Activated CD8-positive, alpha-beta T cell treated with anti-CD3 and anti-CD28 coated beads, Interleukin-2, amount 10 ng/mL, durations not matched to agents 7 days and 5 days (primary cell): ENCODE measurements at regions not wholly inside any gene's neighbourhood (a gene's known extent, or its start where the extent isn't known, plus 50 kb on each side); places are given as distances from the start of the nearest gene placed in this dataset.

Experiments used
- ATAC-seq: fragments of 150-1000 bp; cut with Tn5 transposase; one replicate; pipeline ENCODE4 v1.10.0; 2021; ENCODE audit warnings: moderate library complexity
- CTCF ChIA-PET: fragments of 350-600 bp; sonication (Branson Sonifier 250); formaldehyde crosslinking; loops from one replicate; lab custom pipeline; 2021; ENCODE audit warnings: antibody characterized with exemption; lab: Charles Lee
- POLR2A ChIA-PET: fragments of 350-600 bp; sonication (Branson Sonifier 250); formaldehyde crosslinking; loops from one replicate; lab custom pipeline; 2021; ENCODE audit warnings: antibody characterized with exemption; lab: Charles Lee
- DNase-seq: peaks from one replicate; pipeline ENCODE4 v3.0.0-alpha.2; 2020
- H3K27ac Mint-ChIP-seq: one replicate; pipeline ENCODE4 v1.8.0; 2021; ENCODE audit warnings: mild to moderate bottlenecking, mixed read lengths
- H3K27me3 Mint-ChIP-seq: one replicate; pipeline ENCODE4 v1.8.0; 2021; ENCODE audit warnings: low read depth, mixed read lengths
- H3K36me3 Mint-ChIP-seq: one replicate; pipeline ENCODE4 v1.8.0; 2021; ENCODE audit warnings: low read depth, mixed read lengths
- H3K4me1 Mint-ChIP-seq: one replicate; pipeline ENCODE4 v1.8.0; 2021; ENCODE audit warnings: low read depth, mixed read lengths
- H3K4me3 Mint-ChIP-seq: one replicate; pipeline ENCODE4 v1.8.0; 2021; ENCODE audit warnings: mild to moderate bottlenecking, mixed read lengths
- H3K9me3 Mint-ChIP-seq: one replicate; pipeline ENCODE4 v1.8.0; 2022; ENCODE audit warnings: mixed read lengths; ENCODE audit not compliant: insufficient read depth

DNA sequence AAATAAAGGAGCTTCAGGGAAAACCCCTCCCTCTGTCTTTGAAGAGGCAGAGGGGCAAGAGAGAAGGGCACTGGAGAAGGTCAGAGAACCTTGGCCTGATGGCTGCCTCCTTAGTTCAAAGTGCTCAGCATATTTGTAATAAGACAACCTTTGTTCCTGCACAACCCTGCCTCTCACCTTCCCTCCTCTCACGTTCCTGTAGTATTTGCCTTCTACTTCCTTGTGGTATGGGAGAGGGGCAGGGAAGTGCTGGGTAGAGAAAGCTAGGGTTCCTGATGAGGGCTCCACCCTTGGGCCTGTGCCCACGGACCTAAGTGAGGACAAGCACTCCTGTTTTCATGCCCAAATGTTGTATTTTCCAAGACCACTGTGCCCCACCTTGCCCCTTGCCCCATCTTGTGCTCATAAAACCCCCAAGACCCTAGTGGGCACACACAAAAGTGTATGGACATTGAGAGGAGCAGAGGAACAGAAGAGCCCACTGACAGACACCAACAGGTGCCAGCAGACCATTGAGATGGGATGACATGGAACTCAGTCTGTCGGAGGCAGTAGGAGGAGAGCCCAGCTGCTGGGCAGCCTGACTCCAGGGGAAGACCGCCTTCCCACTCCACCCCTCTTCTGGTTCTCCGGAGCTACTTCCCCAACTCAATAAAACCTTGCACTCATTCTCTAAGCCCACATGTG lies 261.5 kb upstream of the CCDC196 start:
- Mint-ChIP-seq H3K9me3 (peaks cover 12% of the 10 kb centered on the region), H3K27me3 (no peaks in the 10 kb centered on the region), H3K4me3 (no peak overlapping the region), H3K4me1 (no peaks in the 10 kb centered on the region), H3K36me3 (no peaks in the 10 kb centered on the region), H3K27ac (no peak overlapping the region)
- CTCF ChIA-PET, result no interaction called here
- POLR2A ChIA-PET, result no interaction called here
- DNase-seq (no peak), ATAC-seq (no peak)

DNA sequence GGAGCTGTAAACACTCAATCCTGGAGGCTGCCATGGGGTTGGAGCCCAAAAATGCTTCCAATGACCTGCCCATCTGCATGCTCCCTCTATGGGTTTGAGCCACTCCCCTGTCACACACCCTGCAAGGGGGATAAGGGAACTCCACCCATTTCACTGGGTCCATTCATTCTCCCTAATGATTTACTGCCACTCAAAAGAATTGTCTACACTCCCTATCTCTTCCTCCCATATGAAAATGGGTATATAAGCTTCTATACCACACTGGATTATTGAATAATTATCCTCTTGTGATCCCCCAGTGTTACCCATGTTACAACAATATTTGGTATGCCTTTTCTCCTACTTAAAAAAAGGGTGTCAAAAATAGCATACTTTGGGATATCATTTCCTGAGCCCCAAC lies 260.8 kb upstream of the CCDC196 start:
- Mint-ChIP-seq H3K9me3 (peaks cover 12% of the 10 kb centered on the region), H3K36me3 (no peaks in the 10 kb centered on the region), H3K27me3 (peaks cover 2% of the 10 kb centered on the region), H3K4me1 (no peaks in the 10 kb centered on the region), H3K4me3 (no peak overlapping the region), H3K27ac (no peak overlapping the region)
- DNase-seq (no peak), ATAC-seq (no peak)
- POLR2A ChIA-PET, result no interaction called here
- CTCF ChIA-PET, result no interaction called here

DNA sequence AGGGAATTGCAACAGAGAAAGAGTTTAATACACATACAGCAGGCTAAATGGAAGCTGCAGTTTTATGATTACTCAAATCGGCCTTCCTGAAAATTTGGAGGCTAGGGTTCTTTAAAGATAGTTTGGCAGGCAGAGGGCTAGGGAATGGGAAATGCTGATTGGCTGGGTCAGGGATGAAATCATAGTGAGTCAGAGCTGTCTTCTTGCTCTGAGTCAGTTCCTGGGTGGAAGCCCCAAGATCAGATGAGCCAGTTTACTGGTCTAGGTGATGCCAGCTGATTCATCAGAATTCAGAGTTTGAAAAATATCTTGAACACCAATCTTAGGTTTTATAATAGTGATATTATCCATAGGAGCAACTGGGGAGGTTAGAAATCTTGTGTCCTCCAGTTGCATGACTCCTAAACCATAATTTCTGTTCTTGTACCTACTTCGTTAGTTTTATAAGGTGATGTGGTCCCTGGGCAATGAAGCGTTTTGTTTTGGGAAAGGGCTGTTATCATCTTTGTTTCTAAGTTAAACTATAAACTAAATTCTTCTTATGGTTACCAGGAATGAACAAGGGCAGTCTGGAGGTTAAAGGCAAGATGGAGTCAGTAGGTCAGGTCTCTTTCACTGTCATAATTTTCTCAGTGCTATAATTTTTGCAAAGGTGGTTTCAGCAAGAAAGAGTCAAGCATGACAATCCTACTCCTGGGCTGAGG lies 257.8 kb upstream of the CCDC196 start:
- ChIA-PET CTCF (no interaction called here), POLR2A (no interaction called here)
- DNase-seq, result no peak
- H3K9me3 Mint-ChIP-seq, result peaks cover 12% of the 10 kb centered on the region
- ATAC-seq, result no peak
- peaks cover 10% of the 10 kb centered on the region for H3K27me3 Mint-ChIP-seq
- no peak overlapping the region for H3K27ac Mint-ChIP-seq
- no peak overlapping the region for H3K4me3 Mint-ChIP-seq
- H3K36me3 Mint-ChIP-seq, result no peaks in the 10 kb centered on the region
- H3K4me1 Mint-ChIP-seq, result no peaks in the 10 kb centered on the region

DNA sequence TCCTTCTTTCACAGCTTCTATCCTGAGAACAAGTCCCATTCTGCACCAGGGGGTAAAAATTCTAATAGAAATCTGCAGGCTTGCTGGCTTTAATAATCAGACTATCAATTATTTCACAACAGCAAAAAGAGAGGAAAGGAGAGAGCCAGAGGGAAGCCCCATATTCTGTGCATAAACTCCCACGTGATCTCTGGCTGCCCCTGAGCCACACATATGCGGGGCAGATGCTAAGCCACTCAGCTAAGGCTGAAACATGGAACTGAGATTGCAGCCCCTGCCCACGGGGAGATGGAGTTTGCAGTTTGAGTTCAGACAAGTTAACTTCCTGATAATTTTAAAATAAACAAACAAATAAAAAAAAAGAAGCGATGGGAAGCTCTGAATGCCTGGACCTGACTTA lies 254.4 kb upstream of the CCDC196 start:
- no peak overlapping the region for H3K4me3 Mint-ChIP-seq
- no peak for ATAC-seq
- H3K27me3 Mint-ChIP-seq, result peaks cover 12% of the 10 kb centered on the region
- ChIA-PET CTCF (no interaction called here), POLR2A (no interaction called here)
- no peaks in the 10 kb centered on the region for H3K36me3 Mint-ChIP-seq
- no peaks in the 10 kb centered on the region for H3K4me1 Mint-ChIP-seq
- DNase-seq, result no peak
- H3K9me3 Mint-ChIP-seq, result peaks cover 12% of the 10 kb centered on the region
- H3K27ac Mint-ChIP-seq, result no peak overlapping the region

DNA sequence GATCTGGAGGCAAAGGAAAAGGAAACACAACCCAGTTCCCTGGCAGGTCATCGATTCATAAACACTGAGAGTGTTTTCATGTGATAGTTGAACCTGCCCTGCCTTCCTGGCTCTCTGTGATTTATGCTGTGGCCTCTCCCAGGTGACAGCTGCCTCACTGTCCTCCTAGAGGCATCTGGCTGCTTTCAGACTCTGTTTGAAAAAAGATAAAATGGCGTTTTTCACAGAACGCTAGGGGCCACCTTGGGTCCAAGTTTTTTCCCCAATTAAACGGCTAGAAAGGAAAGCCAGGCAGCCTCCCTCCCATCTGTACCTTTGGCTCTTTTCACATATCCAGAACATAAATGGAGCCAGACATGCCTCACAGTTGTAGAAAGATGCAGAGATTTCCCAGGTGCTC lies 252.6 kb upstream of the CCDC196 start:
- no peak for ATAC-seq
- Mint-ChIP-seq H3K36me3 (no peaks in the 10 kb centered on the region), H3K4me1 (no peaks in the 10 kb centered on the region), H3K9me3 (peaks cover 4% of the 10 kb centered on the region), H3K27me3 (peaks cover 20% of the 10 kb centered on the region), H3K27ac (no peak overlapping the region), H3K4me3 (no peak overlapping the region)
- POLR2A ChIA-PET, result no interaction called here
- CTCF ChIA-PET, result no interaction called here
- DNase-seq, result no peak

DNA sequence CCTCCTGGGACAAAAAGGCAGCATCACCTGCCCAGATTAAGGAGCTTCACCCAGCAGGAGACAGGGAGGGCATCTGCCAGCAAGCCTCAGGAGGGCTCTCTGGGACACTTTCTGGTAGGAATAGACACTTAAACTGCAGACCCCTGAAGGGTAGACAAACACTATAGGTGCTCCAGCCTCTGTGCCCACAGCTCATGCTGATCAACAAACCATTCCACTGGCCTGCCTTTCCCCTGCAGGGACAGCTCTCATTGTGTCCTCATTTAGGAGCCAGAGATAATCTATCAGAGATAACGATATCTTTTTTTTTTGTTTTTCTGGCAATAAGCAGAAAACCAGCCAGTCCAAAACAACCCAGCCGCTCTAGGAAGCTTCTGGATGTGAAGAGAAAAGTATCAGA lies 251.8 kb upstream of the CCDC196 start:
- ATAC-seq, result no peak
- ChIA-PET POLR2A (no interaction called here), CTCF (no interaction called here)
- Mint-ChIP-seq H3K27ac (no peak overlapping the region), H3K4me1 (no peaks in the 10 kb centered on the region), H3K27me3 (peaks cover 20% of the 10 kb centered on the region), H3K36me3 (no peaks in the 10 kb centered on the region), H3K9me3 (no peaks in the 10 kb centered on the region), H3K4me3 (no peak overlapping the region)
- DNase-seq, result no peak

DNA sequence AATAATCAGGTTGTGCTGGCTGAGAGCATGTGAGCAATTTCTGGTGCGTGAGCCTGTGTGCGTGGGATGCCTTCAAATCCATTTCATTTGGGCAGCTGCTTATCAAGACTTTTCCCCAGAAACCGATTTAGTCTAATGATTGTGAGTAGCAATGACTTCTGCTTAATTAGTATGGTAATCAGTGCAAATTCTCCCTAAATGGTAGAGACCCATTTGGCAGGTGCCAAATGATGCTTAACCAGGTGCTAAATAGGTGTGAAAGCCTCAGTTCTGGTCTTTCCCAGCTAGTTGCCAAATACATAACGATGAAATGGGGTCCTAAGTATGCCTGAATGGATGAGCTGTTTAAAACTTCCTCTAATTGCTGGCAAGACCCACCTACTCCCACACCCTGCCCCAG lies 248.4 kb upstream of the CCDC196 start:
- DNase-seq, result no peak
- Mint-ChIP-seq H3K27ac (no peak overlapping the region), H3K9me3 (no peaks in the 10 kb centered on the region), H3K4me3 (no peak overlapping the region), H3K36me3 (no peaks in the 10 kb centered on the region), H3K27me3 (peaks cover 9% of the 10 kb centered on the region), H3K4me1 (no peaks in the 10 kb centered on the region)
- ATAC-seq, result no peak
- POLR2A ChIA-PET, result no interaction called here
- CTCF ChIA-PET, result no interaction called here

DNA sequence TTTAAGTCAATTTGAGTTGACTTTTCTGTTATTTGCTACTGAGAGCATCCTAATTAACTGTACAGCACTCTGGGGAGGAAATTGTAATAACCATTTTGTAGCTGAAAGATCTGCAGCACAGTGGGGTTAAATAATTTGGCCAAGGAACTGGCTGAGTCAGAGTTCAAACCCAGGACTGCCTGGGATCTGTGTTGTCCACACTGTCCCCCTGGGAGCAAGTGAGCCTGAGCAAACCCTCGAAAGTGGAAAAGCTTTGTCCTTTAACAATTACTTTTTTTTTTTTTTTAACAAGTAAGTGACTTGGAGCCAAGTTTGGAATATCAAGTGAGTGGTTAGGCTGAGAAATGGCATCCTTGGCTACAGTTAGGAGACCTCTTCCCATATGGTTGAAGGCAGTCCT lies 247.2 kb upstream of the CCDC196 start:
- DNase-seq (no peak), ATAC-seq (no peak)
- H3K4me1 Mint-ChIP-seq, result no peaks in the 10 kb centered on the region
- H3K9me3 Mint-ChIP-seq, result no peaks in the 10 kb centered on the region
- CTCF ChIA-PET, result no interaction called here
- H3K4me3 Mint-ChIP-seq, result no peak overlapping the region
- no peaks in the 10 kb centered on the region for H3K36me3 Mint-ChIP-seq
- POLR2A ChIA-PET, result no interaction called here
- no peak overlapping the region for H3K27ac Mint-ChIP-seq
- peaks cover 9% of the 10 kb centered on the region for H3K27me3 Mint-ChIP-seq

DNA sequence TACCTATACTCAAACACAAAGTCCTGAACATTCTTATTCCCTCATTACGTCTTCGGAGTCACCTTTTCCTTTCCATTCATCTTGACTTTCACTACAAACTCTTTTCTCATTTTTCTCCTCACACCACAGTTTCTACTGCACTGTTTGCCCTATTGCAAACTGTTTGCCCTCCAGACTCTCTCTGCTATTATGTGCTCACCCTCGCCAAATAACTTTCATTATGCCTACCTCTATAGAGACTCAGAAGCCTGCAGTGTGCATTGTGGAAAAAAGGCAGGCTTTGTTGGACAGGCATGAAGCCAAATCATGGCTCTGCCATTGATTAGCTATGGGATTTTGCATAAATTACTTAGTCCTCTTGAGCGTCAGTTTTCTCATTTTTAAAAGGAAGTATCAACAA lies 246.6 kb upstream of the CCDC196 start:
- ChIA-PET POLR2A (no interaction called here), CTCF (no interaction called here)
- H3K36me3 Mint-ChIP-seq, result no peaks in the 10 kb centered on the region
- H3K27me3 Mint-ChIP-seq, result peaks cover 8% of the 10 kb centered on the region
- H3K9me3 Mint-ChIP-seq, result no peaks in the 10 kb centered on the region
- ATAC-seq (no peak), DNase-seq (no peak)
- no peak overlapping the region for H3K4me3 Mint-ChIP-seq
- no peak overlapping the region for H3K27ac Mint-ChIP-seq
- no peaks in the 10 kb centered on the region for H3K4me1 Mint-ChIP-seq

DNA sequence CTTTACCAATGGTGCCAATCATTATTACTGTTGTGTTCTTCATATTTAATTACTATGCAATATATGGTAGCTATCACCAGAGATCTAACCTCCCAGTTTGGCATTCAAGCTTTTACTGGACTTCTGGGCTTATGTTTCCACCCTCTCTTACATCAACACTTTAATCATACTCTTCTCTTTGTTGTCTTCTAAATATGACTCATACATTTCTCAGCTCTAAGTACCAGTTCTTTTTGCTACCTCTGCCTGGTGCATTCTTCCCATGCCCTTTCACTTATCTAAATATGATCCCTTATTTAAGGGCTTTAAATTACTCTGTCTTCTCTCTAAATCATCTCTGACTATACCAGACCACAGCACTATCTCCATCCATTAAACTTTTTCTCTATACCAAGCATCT lies 246.1 kb upstream of the CCDC196 start:
- ChIA-PET POLR2A (no interaction called here), CTCF (no interaction called here)
- no peak overlapping the region for H3K4me3 Mint-ChIP-seq
- H3K9me3 Mint-ChIP-seq, result no peaks in the 10 kb centered on the region
- H3K36me3 Mint-ChIP-seq, result no peaks in the 10 kb centered on the region
- H3K27ac Mint-ChIP-seq, result no peak overlapping the region
- DNase-seq (no peak), ATAC-seq (no peak)
- peaks cover 10% of the 10 kb centered on the region for H3K27me3 Mint-ChIP-seq
- H3K4me1 Mint-ChIP-seq, result no peaks in the 10 kb centered on the region

DNA sequence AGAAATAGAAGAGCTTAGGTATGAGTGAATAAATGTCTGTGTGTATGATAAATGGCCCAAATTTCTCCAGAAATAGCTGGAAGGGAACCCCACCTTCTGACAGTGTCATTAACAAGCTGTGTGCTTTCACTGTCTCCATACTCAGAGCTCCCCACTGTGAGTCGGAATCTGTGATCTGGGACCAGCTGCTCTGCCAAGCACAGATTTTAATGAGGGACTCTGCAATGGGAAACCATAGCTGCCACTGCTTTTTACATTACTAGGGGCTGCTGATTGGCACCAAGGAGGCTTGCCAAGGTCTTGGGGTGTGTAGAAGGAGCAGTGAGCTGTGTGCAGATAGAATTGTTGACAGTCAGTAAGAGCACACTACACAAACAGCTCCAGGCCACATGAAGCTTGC lies 244.2 kb upstream of the CCDC196 start:
- Mint-ChIP-seq H3K27ac (no peak overlapping the region), H3K36me3 (no peaks in the 10 kb centered on the region), H3K9me3 (no peaks in the 10 kb centered on the region), H3K4me1 (no peaks in the 10 kb centered on the region), H3K4me3 (no peak overlapping the region), H3K27me3 (peaks cover 12% of the 10 kb centered on the region)
- ChIA-PET CTCF (no interaction called here), POLR2A (no interaction called here)
- DNase-seq (no peak), ATAC-seq (no peak)

DNA sequence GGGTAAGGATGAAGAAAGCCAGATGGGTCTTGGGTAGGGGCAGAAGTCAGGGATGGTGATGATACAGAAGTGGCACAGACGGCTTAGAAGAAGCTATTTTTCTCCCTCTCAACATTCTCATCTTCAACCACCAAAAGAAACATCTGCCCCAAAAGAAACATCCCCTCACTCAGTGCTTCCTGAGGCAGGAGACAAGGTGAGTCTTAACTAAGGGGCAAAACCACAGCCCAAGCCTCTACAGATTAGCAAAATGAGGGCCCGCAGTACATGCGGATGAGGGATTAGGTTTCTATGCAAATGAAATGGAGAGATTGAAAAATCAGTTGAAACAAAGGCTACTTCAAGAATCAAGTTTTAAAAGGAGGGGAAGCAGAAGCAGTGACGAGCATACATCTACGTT lies 241.3 kb upstream of the CCDC196 start:
- DNase-seq (no peak), ATAC-seq (no peak)
- H3K4me1 Mint-ChIP-seq, result no peaks in the 10 kb centered on the region
- ChIA-PET CTCF (no interaction called here), POLR2A (no interaction called here)
- H3K9me3 Mint-ChIP-seq, result no peaks in the 10 kb centered on the region
- no peaks in the 10 kb centered on the region for H3K36me3 Mint-ChIP-seq
- no peak overlapping the region for H3K27ac Mint-ChIP-seq
- H3K4me3 Mint-ChIP-seq, result no peak overlapping the region
- peaks cover 7% of the 10 kb centered on the region for H3K27me3 Mint-ChIP-seq
